Hepatocyte (in vitro differentiated cells): ENCODE measurements at regions not wholly inside any gene's neighbourhood (a gene's known extent, or its start where the extent isn't known, plus 50 kb on each side); places are given as distances from the start of the nearest gene placed in this dataset.

Source experiments
- DNase-seq: peaks from one replicate; pipeline ENCODE4 v3.0.0-alpha.2; 2016; ENCODE audit warnings: low spot score
- H2AFZ ChIP-seq: fragments of 200-600 bp; sonication (generic); 2 replicates; pipeline ENCODE4 v1.6.0; 2016; ENCODE audit warnings: antibody characterized with exemption, mild to moderate bottlenecking
- H3K27ac ChIP-seq: fragments of 200-600 bp; sonication (generic); 2 replicates; pipeline ENCODE4 v1.5.1; 2016; ENCODE audit warnings: mild to moderate bottlenecking
- H3K27me3 ChIP-seq: fragments of 200-600 bp; sonication (generic); 2 replicates; pipeline ENCODE4 v1.6.1; 2016
- H3K36me3 ChIP-seq: fragments of 200-600 bp; sonication (generic); replicated peaks from 2 replicates; pipeline ENCODE4 v1.5.1; 2016; ENCODE audit warnings: low read depth; ENCODE audit not compliant: insufficient read depth
- H3K4me1 ChIP-seq: fragments of 200-600 bp; sonication (generic); 2 replicates; pipeline ENCODE4 v1.5.1; 2016; ENCODE audit warnings: mild to moderate bottlenecking, moderate library complexity; ENCODE audit not compliant: insufficient read depth
- H3K4me2 ChIP-seq: fragments of 200-600 bp; sonication (generic); 2 replicates; pipeline ENCODE4 v1.6.0; 2016
- H3K4me3 ChIP-seq: fragments of 200-600 bp; sonication (generic); 2 replicates; pipeline ENCODE4 v1.5.1; 2016; ENCODE audit warnings: mild to moderate bottlenecking
- H3K79me2 ChIP-seq: fragments of 200-600 bp; sonication (generic); 2 replicates; pipeline ENCODE4 v1.6.0; 2017; ENCODE audit warnings: mild to moderate bottlenecking
- H3K9me2 ChIP-seq: fragments of 200-600 bp; sonication (generic); replicated peaks from 2 replicates; pipeline ENCODE4 v1.6.0; 2017; ENCODE audit warnings: mild to moderate bottlenecking; ENCODE audit not compliant: insufficient read depth
- H3K9me3 ChIP-seq: fragments of 200-600 bp; sonication (generic); 2 replicates; pipeline ENCODE4 v1.5.1; 2016; ENCODE audit warnings: low read depth, mild to moderate bottlenecking
- H4K20me1 ChIP-seq: fragments of 200-600 bp; sonication (generic); 2 replicates; pipeline ENCODE4 v1.6.0; 2016; ENCODE audit warnings: mild to moderate bottlenecking; ENCODE audit not compliant: insufficient read depth, poor library complexity, severe bottlenecking
- CTCF ChIP-seq: fragments of 200-600 bp; sonication (generic); IDR thresholded peaks from 2 replicates; pipeline ENCODE4 v1.5.1; 2016; ENCODE audit warnings: antibody characterized with exemption, mild to moderate bottlenecking; ENCODE audit not compliant: poor library complexity
- EZH2 ChIP-seq: fragments of 200-600 bp; sonication (generic); IDR thresholded peaks from 2 replicates; pipeline ENCODE4 v1.6.1; 2016; ENCODE audit warnings: antibody characterized with exemption, mild to moderate bottlenecking, borderline replicate concordance
- EZH2phosphoT487 ChIP-seq: fragments of 200-600 bp; sonication (generic); IDR thresholded peaks from one replicate; pipeline ENCODE4 v1.6.1; 2018; ENCODE audit warnings: antibody characterized with exemption, mild to moderate bottlenecking, low read depth, moderate library complexity; ENCODE audit not compliant: unreplicated experiment, severe bottlenecking
- WGBS: methylation state at CpG from one replicate; pipeline ENCODE4 v1.1.6; 2016; ENCODE audit warnings: low lambda C conversion rate; ENCODE audit errors: missing lambda C conversion rate; 5-methylcytosine and 5-hydroxymethylcytosine counted together

GRCh38 chr1:225720937-225721336, 56.7 kb upstream of the SRP9 start:
- H3K9me3 ChIP-seq, result no peaks in the 10 kb centered on the region
- H3K9me2 ChIP-seq, result no peaks in the 10 kb centered on the region
- no peaks in the 10 kb centered on the region for H3K27me3 ChIP-seq
- H3K79me2 ChIP-seq, result no peaks in the 10 kb centered on the region
- H2AFZ ChIP-seq, result no peak overlapping the region
- H4K20me1 ChIP-seq, result no peaks in the 10 kb centered on the region
- 84% methylated on average over 4 of the region's 4 CpGs for WGBS
- no peak for DNase-seq
- TF ChIP-seq CTCF, result no peak
- TF ChIP-seq EZH2, result no peak
- no peak for TF ChIP-seq EZH2phosphoT487
- no peaks in the 10 kb centered on the region for H3K4me1 ChIP-seq
- no peak overlapping the region for H3K27ac ChIP-seq
- no peak overlapping the region for H3K4me2 ChIP-seq
- H3K36me3 ChIP-seq, result no peaks in the 10 kb centered on the region
- no peak overlapping the region for H3K4me3 ChIP-seq

GRCh38 chr1:225724251-225724650, 53.4 kb upstream of the SRP9 start:
- no peaks in the 10 kb centered on the region for H3K79me2 ChIP-seq
- no peak overlapping the region for H2AFZ ChIP-seq
- H3K36me3 ChIP-seq, result no peaks in the 10 kb centered on the region
- H3K27me3 ChIP-seq, result no peaks in the 10 kb centered on the region
- no peaks in the 10 kb centered on the region for H3K9me2 ChIP-seq
- no peak for TF ChIP-seq CTCF
- no peak for TF ChIP-seq EZH2phosphoT487
- H3K9me3 ChIP-seq, result no peaks in the 10 kb centered on the region
- no peaks in the 10 kb centered on the region for H3K4me1 ChIP-seq
- H3K4me3 ChIP-seq, result no peak overlapping the region
- DNase-seq, result no peak
- 91% methylated on average over 4 of the region's 4 CpGs for WGBS
- H3K4me2 ChIP-seq, result no peak overlapping the region
- H3K27ac ChIP-seq, result no peak overlapping the region
- no peaks in the 10 kb centered on the region for H4K20me1 ChIP-seq
